ENCODE measurements at regions not wholly inside any gene's neighbourhood (a gene's known extent, or its start where the extent isn't known, plus 50 kb on each side); places are given as distances from the start of the nearest gene placed in this dataset.
A peak's percentile ranks its signal among the peaks of the same experiment; 100 is the strongest.
"Not testable (repeated sequence)": the region's sequence is repeated elsewhere in the genome, so short reads cannot be mapped to it uniquely, and the experiment has no call there.

DNA sequence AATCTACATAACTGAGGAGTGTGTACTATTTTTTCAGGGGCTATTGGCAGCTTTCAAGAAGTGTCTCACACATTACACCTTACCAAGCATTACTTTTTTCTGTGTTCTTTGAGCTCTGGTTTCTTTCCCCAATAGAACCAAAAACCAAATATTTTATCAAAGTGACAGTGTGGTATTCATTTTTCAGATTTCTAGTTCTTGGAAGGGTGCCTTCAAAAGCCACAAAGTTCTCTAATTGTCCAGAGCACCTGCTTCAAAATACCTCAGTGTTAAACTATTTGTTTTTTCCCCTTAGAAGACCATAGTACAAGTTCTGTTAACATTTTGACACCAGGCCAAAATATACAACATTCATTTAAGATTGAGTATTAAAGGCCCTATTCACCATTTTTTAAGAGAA is 515.7 kb downstream of the ETNK1 start:
- no peak for DNase-seq
- intact Hi-C loops (cut with DNase I): no loop called here

DNA sequence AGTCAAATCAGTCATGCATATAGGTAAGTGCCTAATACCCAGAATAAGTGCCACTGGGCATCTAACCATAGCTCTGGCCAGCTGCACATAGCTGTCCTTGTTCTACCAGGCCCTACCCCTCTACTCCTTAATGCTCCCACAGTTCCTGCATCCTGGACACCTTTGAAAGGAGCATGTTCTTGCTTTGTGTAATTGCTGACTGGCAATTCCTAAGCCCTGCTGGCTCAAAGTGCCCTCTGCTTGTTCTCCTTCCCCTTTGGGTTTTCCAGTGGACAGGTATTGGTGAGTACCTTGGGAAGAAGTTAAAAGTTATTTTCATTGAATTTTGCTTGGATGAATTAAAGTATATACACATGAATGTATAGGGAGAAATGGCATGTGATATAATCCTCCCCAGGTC is 516.4 kb downstream of the ETNK1 start:
- intact Hi-C loops (cut with DNase I): no loop called here
- DNase-seq: no peak

DNA sequence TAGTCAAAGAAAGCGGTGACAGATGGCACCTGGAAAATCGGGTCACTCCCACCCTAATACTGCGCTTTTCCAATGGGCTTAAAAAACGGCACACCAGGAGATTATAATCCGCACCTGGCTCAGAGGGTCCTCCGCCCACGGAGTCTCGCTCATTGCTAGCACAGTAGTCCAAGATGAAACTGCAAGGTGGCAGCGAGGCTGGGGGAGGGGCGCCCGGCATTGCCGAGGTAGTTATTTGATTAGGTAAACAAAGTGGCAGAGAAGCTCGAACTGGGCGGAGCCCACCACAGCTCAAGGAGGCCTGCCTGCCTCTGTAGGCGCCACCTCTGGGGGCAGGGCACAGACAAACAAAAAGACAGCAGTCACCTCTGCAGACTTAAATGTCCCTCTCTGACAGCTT is 521.1 kb downstream of the ETNK1 start:
- DNase-seq: peak in 2 of 10 donors; percentile 43 to 53
- intact Hi-C loops (cut with DNase I): not testable (repeated sequence)

DNA sequence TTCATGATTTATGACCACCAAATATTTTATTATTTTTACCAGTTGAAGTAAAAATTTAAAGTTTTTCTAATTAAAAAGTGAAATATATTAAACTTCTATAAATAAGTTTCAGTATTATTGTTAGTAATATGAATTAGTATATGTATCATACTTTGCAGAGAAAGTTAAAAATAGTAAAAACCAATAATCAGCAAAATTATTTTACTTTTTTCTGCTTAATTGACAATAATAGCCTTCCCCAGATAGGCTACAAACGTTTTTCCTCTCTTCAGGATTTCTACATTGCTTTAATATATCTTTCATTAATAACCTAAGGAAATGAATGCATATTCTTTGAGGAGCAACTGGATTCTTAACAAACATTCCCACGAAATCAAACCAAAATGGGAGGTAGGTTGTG is 543.5 kb downstream of the ETNK1 start:
- intact Hi-C loops (cut with DNase I): loop anchor here (10.0 kb wide), 1 partner anchor 56 kb away; no protein-coding TSS in a partner anchor
- DNase-seq: no peak

DNA sequence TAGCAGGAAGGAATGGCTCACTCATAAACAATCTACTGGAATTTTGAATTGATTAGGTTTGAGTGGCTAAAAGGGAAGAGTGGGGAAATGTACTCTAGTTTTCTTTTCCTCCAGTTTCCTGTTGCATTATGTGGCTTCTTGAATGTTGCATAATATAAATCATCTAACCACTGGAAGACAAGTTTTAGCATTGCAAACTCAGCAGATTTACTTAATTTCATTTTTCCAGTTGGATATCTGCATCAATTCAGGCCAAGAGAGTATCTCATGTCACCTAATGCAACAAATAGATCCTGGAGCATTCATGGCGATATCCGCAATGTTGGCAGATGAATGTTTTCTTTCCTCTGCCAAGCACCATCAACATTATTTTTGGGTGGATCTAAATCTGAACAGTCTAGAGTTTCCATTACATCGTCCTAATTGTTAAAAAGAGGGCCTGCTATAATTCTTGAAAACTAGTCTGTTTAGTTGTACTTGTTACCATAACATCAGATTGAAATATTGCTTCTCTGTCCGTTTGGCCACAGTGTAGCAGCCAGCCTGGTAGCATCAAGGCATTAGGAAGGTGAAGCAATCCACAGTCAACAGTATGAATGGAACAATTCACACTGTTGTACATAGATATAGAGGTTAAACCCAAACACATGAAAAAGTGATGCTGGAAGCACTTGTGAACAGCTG is 544.2 kb downstream of the ETNK1 start:
- intact Hi-C loops (cut with DNase I): loop anchor here (10.0 kb wide), 1 partner anchor 56 kb away; no protein-coding TSS in a partner anchor
- no peak for DNase-seq

DNA sequence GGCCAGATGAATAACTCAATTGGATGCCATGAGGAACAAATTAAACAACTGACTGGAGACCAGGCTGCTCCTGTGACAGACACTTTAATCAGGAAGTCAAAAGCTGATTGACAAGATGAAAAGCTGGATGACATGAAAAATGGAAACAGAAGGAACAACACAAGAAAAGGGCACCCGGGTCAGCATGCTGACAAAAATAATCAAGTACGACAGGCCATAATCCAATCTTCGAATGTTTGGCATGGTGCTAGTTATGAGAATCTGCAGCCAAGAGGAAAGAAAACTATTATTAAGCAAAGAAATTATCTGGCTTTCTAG is 544.7 kb downstream of the ETNK1 start:
- no peak for DNase-seq
- intact Hi-C loops (cut with DNase I): loop anchor here (10.0 kb wide), 1 partner anchor 55 kb away; no protein-coding TSS in a partner anchor

DNA sequence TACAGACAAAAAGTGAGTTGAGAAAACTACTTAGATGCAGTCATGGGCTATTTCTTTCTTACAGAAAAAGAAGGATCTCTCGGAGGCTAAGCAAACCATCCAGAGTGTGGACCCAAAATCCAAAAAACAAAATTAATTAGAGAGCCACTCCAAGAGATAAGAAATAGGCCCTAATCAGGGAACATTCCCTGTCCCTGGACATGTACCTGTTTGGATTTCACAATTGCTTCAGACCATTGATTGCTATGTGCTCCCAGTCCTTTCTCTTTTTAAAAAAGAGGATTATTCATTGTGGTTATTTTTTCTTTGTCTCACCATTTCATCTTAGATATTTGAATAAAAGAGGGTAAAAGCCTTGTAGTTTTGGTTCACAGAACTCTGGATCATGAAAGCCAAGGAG is 549.9 kb downstream of the ETNK1 start:
- DNase-seq: no peak
- intact Hi-C loops (cut with DNase I): no loop called here

DNA sequence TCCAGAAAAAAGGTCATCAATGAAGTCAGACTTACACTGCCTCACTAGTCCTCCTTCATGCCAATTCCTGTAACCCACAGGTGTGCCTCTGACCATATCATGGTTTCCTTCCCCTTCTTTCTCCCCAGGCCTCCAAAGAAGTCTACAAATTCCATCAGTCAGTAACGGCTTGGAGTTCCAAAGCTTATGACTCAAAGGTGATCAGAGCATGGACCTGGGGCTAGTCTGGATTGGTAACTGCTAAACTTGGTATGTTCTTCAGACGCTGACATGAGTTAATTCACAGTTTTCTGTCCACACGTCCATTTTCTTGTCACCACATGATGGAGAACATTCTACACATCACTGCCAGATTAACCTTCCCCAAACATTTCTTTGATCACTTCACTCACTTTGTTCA is 560.4 kb downstream of the ETNK1 start:
- intact Hi-C loops (cut with DNase I): no loop called here
- DNase-seq: no peak

DNA sequence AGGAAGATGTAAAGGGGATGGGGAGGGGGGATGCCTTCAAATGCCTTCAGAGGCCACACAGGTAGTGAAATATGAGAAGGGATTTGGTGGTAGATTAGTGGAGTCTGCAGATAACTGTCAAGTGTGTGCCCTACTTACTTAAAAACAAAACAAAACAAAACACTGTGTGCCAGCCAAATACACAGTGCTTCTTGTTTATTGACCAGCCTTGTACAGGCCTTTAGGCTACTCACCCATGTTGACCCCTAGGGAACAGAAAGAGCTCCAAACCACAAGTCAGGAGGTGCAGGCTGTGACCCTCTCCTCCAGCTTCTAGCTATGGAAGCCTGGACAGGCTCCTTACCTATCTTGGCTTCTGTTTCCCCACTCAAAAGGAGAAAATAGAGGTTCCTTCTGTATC is 562.0 kb downstream of the ETNK1 start:
- DNase-seq: no peak
- intact Hi-C loops (cut with DNase I): no loop called here

DNA sequence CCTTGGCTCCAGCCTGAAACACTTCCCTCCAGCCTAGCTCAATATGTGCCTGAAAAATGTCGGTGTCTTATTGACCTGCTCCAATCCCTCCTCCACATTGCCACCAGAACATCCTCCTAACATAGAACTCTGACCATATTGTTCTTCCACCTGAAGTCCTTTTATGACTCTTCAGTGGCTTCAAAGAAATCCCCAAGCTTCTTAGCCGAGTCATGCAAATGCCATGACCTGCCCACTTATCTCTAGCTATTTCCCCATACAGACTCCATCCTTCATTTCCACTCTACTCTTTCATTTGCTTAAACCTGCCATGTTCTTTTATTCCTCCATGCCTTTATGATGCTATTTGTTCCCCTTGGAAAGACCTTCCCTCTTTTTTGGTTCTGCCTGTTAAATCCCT is 568.6 kb downstream of the ETNK1 start:
- intact Hi-C loops (cut with DNase I): no loop called here
- no peak for DNase-seq

DNA sequence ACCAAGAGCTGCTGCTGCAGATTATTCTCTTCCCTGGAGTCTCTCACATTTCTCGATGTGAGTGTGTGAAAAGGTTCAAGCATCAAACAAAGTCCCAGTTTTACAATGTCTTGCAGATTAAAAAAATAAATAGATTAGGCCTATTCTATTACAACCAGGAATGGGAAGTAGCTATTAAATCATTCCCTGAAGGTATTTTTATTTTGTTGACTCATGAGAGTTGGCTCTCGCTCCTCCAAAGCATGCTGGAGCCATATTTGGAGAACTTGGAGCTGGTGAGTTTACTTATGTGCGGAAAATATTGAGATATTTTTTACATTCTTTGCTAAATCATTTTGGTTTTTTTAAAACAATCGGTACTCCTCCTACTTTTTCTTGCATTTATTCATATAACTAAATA is 572.3 kb downstream of the ETNK1 start:
- intact Hi-C loops (cut with DNase I): no loop called here
- no peak for DNase-seq

DNA sequence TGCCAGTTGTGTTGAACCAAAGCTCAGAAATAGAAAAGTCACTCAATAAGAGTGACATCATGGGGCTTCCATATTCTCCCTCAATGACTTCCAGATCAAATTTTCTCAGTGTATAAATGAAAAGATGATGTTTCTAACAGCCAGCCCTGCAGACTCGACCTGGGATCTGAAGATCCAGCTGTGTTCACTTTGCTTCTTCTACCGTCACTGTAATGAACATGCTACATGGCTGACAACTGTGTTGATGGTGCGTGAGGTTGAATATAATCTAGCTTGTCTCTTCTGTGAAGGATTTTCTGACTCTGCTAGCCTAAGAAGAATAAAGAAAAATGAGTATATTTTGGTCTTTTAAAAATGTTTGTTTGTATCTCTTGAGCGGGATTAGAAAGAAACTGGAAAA is 577.8 kb downstream of the ETNK1 start:
- no peak for DNase-seq
- intact Hi-C loops (cut with DNase I): loop anchor here (10.0 kb wide), 3 partner anchors 742 to 1632 kb away; partner anchors contain the start of gene SOX5

DNA sequence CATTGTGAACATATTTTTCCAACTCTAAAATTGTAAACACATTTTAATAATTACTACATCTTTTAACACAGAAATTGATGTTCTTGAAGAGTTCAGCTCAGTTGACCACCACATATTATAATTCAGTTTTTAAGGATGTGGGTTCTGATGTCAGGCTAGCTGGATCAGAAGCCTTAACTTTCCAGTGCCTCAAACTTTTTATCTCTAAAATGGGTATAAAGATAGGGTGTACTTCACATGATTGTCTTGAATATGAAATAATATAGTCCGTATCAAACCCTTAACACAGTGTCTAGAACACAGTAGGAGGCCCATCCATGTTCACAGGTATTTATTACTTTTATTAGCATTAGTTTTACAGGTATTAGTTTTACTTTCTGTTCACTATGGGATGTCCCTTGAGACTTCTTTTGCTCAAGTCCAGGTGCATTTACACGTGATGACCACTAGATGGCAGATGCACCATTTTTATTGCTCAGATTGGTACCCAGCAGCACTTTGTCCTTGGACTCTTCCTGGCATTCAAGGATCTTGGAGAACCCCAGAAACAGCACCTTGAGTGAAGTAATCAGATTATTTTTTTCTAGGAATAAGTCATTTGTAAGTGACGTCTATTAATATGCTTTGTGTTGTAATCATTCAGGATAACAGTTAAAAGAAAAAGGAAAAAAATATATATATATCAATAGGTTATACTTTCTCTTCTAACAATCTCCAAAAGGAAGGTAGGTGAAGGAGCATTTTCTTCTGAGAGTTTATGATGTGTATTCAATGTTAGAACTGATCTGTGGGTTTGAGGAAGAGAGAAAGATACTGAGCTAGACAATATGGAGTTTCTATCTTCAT is 580.2 kb downstream of the ETNK1 start:
- DNase-seq: no peak
- intact Hi-C loops (cut with DNase I): loop anchor here (5.0 to 10.0 kb wide), 4 partner anchors 740 to 1630 kb away; partner anchors contain the start of gene SOX5

DNA sequence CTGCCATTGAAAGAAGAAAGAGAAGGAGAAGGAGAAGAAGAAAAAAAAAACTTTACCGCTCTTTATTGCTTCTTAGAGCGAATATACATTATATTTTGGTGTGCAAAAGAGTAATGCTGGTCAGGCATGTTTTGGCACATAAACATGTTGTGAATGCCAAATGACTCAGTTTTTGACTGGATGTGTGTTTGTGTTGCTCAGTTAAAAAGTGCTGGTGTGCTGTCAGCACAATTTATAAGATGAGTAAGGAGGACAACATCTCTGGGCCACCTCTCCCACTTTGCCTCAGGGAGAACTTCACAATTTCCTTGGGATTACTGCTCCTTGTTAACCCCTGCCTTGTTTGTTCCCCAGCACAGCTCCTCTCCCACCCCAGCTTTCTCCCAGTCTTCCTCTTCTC is 584.8 kb downstream of the ETNK1 start:
- intact Hi-C loops (cut with DNase I): loop anchor here (5.0 to 10.0 kb wide), 4 partner anchors 735 to 1625 kb away; partner anchors contain the start of gene SOX5
- DNase-seq: no peak

DNA sequence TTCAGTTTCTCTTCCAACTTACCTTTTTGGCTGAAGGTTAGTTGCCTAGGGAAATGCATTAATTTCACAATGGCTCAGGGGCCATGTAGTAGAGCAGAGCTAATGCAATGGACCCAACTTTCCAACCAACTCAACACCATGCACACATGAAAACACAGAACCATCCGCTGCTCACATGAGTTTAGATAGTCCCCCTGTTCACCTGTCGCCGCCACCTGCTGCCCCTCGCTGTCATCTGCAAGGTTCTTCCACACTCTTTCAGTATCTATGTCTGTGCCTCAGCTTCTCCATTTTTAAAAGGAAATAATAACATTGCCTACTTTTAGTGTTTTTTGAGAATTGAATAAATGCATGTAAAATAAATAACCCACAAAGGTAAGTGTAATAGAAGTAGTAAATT is 585.6 kb downstream of the ETNK1 start:
- intact Hi-C loops (cut with DNase I): no loop called here
- peak in 1 of 10 donors; percentile 63 for DNase-seq

DNA sequence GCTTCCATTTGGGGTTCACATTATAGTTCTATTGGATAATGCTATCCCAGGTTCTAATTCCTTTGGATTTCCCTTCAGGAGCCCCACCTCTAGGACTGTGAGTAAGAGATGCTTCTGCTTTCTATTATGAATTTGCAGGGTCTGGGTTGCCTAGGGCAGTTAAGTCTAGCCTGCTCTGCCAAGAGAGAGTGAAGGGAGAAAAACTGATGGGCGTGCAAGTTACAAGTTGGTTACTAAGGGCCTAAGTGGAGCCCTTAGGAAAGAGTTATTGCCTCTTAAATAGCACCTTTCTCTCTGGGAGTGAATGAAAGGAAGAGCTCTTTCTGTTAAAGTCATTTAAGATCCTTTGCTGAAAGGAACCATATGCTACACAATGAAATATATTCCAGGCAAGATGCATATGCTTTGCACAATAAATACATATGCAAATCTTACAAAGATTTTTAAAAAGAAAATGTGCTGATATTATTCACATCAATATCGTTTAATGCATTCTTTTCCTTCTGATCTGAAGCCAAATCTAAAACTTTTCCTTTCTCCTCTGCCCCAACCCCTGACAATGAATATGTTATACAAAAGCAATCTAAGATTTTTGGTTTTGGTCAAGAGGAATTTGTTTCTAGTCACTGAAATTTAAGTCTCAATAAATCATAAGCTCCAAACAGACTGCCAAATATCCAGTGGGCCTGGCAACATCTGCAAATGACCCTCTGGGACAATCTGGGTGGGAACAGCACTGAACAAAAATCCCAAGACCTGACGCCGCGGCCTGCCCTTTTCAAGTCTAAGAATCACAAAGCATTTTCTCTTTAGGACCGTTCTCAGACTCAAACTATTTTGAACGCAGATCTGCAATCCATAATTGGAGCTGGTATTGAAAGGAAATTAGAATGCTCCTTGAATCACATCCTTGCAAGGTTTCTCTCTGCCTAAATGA is 586.7 kb downstream of the ETNK1 start:
- no peak for DNase-seq
- intact Hi-C loops (cut with DNase I): no loop called here

DNA sequence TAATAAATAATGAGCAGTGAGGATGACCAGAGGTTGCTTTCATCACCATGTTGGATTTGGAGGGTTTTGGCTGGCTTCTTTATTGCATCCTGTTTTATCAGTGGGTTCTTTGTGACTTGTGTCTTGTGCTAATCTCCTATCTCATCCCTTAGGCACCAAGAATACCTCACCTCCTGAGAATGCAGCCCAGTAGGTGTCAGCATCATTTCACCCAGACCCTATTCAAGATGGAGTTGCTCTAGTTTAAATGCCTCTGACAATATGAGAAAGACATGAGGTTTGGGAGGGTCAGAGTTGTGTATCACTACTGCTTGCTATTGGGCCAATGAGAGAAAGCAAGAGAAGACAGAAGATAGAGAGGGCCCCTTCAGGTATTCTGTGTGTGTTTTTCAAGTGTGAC is 592.2 kb downstream of the ETNK1 start:
- intact Hi-C loops (cut with DNase I): no loop called here

DNA sequence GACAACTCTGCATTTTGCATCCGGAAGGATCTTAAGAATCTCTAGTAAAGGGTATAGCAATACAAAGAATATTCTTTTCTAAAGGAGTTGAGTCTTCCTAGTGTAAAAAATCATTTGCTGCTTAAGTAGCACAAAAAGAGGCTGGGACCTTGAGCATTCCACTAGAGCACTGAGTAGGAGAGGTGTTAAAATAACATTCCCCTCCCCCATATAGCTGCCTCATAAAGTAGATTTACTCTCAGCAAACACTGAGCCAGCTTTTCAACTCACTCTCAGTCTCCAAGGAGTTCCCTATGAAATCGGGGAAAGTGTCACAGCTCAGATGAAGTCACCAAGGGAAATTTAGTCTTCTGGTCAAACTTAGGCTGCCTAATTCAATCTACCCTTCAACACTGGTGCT is 592.7 kb downstream of the ETNK1 start:
- intact Hi-C loops (cut with DNase I): no loop called here
- no peak for DNase-seq

More for the DNA sequence above, 592.2 kb downstream of the ETNK1 start:
- DNase-seq: no peak

DNA sequence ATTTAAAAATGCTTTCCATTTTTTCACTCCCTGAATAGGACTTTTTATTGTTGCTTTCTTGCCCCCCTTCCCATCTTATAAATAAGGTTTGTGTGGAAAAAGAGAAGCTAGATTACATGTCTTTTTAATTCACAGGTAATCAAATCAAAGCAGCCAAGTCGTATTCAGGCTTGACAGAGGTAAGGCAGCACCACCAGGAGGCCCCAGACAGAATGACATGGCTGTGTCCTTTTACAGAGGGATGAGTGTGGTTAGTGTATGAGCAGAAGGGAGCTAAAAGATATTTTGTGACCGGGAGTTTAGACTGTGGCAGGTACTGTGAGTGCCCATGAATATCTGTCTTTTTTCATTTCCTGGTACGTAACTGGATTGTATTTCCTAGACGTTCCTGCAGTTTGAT is 596.1 kb downstream of the ETNK1 start:
- DNase-seq: no peak

DNA sequence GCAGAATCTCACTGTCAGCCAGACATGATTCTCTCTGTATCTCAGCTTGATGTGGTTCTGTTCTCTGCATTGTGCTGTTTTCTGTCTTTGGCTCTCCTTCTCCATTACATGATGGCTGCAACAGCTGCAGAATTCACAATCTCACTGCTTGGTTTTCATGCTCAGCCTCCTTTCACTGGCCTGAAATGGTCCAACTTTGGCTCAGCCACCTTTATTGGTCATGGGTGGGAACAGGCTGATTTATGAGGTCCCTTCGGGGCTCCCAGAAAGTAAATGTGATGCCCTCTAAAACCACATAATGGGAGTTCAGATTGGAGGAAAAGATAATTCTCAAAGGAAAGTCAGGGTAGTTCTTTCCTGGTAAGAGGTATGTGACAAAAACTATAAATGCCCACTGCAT is 597.0 kb downstream of the ETNK1 start:
- intact Hi-C loops (cut with DNase I): loop anchor here (10.0 kb wide), 1 partner anchor 57 kb away; no protein-coding TSS in a partner anchor
- no peak for DNase-seq

More for the DNA sequence above, 596.1 kb downstream of the ETNK1 start:
- intact Hi-C loops (cut with DNase I): loop anchor here (10.0 kb wide), 1 partner anchor 56 kb away; no protein-coding TSS in a partner anchor
